Dermis blood vessel endothelial cell (primary cell): ENCODE measurements at regions not wholly inside any gene's neighbourhood (a gene's known extent, or its start where the extent isn't known, plus 50 kb on each side); places are given as distances from the start of the nearest gene placed in this dataset.

Experiments used
- DNase-seq: peaks from one replicate; pipeline ENCODE4 v3.0.0; 2010

DNA sequence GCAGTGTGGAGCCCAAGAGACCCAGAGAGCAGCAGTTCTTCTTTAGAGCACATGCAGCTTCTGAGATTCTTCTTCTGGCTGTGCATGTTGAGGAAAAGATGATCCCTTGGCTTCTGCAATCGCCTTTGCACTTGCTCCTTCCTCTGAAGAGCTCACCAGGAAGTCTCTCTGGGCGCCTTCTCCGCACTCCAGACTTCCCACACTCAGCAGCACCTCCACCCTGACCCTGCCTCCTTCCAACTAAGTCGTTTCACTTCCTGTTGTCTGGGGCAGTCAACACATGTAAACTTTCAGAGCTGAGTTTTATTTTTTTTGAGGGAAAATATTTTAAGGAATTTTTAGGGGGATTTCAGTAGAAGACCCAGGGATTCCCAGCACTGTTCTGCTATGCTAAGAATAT is 73.4 kb upstream of the F3 start:
- DNase-seq = no peak

DNA sequence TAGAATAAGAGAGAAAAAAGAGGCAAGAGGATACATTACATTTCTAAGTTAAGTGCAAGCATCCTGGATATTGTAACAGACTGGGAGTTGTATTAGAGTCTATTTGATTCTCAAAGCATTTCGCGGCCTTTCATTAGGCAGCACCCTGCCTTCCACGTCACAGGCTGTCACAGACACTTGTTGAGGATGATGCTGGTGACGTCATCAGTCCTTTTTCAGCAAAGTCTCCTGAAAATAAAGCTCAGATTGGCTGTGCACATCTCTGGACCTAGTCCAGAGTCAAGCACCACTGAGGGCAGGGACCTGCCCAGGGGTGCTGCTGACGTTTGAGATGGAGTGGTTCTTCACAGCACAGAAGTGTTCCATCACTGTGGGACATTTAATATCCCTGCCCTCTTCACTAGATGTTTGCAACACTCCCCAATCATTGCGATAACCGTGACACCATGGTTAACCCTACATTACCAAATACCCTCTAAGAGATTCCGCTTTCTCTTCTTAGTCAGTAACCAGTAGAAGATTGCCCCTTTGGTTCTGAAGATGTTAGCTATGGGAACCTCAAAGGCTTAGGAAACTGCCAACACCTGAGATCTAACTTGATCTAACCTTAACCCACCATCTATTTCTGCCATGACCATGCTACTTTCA is 72.7 kb upstream of the F3 start:
- DNase-seq = no peak

DNA sequence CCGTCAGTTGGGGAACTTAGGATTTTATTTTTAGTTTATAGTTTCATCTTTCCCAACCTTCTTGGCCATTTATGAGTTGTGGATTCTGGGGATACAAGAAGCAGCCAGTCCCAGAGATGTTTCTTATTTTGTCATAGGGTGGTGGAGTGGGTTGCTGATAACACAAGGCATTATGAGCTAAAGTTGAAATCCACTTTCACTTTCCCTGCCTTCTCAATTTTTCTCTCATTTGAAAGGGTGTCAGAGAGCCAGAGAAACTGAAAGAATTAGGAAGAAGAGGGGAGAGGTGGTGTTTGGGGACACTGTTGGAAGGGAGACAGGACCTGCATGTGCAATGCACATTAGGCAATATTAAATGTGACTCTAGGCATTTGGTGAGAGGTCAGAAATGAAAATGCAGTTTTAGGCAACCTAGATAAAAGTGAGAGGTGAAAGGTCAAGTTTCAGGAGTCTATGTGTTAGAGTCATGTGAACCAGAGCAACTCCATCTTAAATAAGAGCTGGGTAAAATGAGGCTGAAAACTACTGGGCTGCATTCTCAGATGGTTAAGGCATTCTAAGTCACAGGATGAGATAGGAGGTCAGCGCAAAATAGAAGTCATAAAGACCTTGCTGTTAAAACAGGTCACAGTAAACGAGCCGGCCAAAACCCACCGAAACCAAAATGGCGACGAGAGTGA is 71.1 kb upstream of the F3 start:
- no peak for DNase-seq

DNA sequence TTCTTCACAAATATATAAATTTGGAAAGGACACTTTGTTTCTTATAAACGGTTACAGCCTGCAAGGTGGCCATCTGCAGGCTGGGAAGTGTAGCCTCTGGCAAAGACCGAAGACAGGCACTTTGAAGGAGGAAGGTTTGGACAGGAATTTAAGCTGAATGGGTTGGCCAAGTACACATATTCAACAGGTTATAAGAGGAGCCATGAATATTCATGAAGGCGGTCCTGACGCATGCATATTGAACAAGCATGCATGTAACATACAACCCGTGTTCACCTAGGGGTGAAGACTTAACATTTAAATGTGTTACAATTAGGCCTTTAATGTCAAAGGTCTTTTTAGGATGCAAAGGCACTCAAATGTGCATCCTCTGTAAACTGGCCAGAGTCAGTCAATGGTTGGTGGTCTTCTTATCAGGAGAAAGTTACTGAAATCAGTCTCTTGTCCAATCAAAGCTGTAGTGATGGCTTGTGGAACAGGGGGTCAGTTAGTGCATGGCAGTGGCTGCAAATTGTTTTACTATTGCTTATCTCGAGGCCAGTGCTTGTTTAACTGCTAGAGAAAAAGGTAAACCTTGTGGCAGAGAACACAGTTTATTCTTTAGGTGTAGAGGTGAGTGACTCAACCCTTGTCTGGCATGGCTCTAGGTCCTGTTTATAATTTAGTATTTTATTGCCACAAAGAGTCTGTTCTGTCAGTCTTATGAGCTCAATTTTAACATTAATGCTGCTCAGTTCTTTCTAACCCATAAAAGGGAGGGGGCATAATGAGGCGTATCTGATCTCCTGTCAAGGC is 70.3 kb upstream of the F3 start:
- DNase-seq = no peak

DNA sequence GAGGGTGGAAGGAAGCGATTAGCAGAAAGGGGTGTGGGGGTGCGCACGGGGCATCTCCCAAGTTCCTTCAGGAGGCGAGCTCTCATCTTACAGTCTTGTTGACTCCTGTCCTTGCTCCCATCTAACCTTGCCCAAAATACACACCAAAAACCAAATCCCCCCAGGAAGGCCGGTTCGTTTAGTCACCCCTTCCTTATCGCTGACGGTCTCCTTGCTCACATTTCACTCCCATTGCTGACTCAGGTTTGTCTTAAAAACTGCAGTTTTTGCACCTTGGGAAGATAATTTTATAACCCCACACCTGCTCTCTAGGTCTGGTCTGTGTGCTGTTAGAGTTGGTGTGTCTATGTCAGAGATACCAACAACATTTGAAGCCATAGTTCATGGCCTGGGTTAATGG is 68.1 kb upstream of the F3 start:
- DNase-seq = no peak

DNA sequence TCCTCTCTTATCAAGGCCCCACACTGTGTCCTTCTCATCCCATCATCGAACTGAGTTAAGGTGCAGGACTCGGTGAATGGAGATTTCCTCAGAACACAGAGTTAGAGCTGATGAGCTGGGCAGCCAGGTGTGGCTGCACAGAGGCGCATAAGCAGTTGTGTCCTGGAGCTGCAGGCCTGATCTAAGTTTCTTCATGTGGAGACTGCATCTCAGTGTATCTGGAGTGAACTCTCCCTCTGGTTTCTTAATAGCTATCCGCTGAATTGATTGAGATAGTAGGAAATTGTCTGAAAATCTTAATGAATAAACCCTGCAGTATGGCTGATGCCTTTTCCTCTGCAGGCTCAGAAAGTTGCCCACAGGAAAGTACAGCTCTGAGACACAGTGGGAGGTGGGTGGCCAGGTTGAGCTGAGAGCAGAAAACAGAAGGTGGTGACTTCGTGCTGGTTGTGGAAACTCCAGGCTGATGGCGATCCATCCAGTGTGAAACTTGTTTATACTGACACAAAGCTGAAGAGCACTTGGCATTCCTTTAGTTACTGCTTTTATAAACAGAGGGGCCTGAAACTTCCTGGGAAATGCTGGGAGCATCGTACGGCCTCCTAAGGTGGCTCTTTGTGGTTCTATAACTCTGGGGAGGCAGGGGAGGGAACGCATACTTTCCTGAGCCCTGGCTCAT is 67.4 kb upstream of the F3 start:
- no peak for DNase-seq

DNA sequence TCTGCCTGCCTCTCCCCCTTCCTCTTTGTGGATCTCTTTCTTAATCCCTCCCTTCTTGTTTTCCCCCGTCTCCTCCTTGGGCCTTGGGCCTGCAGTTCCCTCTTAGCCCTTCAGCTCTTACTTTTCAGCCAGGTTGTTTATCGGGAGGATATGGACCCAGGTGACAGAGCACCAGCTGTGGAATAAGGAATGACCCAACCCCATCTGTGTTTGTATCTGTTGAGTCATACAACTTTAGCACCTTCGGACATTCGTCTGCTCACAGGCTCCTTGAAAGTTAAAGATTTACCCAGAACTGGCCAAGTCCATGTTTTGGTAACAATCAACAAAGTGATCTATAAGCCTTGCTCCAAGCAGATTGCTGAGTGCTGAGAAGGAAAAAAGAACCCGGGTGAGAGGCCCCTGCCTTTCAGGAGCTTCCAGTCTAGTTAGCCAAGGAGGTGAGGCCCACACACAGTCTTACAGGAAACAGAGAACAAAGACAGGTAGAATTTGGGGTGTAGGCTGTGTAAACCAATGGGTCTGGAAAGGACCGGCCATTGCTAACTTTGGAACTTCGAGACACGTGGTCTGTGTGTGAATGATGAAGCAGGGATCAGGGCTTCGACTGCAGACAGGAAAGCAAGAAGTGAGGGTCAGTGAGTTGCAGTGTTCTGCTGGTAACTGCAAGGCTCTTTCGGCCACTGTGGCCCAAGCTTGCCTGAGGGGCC is 66.7 kb upstream of the F3 start:
- no peak for DNase-seq

DNA sequence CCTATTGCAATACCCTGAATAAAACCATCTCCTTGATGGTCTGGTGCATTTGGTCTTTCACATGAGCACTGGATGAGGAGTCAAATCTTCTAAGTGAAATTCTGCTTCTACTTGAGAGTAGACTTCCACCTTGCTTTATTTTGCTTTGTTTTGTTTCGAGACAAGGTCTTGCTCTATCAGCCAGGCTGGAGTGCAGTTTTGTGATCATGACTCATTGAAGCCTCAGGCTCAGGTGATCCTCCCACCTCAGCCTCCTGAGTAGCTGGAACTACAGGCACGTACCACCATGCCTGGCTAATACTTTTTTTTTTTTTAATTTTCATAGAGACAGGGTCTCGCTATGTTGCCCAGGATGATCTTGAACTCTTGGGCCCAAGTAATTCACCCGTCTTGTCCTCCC is 65.8 kb upstream of the F3 start:
- DNase-seq = no peak

DNA sequence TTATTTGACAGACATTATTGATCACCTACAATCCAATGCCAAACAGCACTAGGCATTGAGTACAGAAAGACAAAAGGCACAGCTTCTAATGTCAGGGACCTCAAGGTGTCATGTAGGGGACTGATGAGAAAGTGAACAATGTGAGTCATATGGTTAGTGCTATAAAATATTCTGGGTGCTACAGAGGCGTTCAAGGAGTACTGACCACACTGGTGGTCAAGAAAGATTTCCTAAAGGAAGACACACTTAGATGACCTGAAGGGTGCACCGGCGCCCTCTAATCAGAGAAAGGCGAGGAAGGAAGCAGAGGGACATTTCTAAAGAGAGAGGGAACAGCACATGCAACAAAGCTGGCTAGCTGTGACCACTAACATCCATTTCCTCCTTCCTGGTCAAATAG is 64.9 kb upstream of the F3 start:
- no peak for DNase-seq

DNA sequence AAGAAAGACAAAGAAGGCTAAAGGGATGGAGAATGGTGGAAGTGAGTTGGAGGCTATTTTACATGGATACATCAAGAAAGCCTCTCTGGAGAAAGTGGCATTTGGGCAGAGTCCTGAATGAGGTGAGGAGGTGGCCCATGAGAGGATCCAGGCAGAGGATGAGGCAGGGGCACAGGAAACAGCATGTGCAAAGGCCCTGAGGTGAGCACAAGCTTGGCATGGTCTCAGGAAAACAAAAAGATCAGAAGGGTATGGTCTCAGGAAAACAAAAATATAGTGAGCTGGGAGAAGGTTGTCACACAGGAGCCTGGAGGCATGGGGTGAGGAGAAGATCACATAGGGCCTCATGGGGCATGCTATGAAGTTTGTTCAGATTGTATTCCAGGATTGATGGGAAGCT is 62.1 kb upstream of the F3 start:
- no peak for DNase-seq

DNA sequence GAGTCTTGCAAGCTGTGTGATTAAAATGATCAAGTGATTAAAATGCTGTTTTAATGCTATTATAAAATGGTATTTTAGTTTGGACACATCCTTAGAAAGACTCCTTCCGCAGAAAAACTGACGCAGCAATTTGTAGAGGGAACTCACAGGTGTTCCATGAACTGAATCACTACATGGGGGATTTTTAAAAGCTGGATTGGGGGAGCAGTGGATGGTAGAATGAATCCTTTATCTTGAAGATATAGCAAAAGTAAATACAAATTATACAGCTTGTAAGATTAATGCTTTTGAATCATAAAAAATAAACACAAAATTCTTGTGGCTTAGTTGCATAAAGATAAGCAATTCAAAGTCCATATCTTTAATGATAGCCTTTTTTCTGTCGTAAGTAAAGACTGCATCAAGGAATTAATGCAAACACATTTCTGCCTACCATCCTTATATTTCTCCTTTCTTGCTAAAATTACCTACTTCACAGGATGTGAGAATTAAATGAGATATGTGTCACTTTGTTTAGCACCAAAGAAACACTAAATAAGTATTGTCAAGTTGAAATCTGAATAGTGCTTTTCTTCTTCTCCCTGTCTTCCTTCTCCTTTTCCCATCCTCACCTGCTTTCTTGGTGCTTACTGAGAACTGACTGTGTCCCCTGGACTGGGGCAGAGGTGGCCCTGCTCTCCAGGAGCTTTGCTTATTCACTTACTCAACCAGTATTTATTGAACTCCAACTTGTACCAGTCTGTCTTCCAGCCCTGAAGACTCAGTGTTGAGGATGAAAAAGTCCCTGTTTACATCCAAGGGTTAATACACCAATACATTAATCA is 61.5 kb upstream of the F3 start:
- DNase-seq = no peak

DNA sequence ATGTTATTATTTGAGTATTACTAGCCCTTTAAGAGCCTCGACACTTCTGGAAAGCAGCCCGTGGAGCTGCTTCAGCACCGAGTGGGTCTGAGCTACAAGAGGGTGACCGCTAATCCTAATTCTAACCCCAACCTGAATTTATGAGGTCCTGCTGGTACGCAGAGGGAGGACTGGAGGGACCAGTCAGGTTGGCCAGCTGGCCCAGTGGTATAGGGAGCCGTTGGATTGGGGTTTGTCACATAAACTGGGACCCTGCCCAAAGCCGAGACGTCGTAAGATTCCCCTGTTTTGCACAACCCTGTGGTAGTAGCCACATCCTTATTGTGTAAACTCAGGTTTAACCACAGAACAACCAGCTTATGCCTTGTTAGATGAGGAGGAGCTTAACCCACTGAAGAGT is 60.8 kb upstream of the F3 start:
- no peak for DNase-seq

DNA sequence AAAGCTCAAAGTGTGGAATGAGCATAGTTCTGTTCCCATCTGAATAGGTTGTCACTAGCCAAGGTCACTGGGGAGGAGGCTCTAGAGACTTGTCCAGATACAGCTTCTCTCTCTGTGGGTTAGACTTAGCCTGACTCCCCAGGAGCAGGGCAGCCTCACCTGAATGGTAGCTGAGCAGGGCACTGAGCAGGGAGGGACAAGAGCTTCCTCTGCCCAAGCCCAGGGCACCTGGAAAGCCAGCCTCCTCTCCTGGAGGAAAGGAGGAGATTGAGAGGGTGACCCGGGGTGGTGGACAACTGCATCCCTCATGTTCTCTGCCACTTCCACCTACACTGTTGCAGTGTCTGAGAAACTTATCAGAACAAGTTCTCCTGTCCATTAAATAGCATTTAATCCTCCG is 59.0 kb upstream of the F3 start:
- DNase-seq = no peak

DNA sequence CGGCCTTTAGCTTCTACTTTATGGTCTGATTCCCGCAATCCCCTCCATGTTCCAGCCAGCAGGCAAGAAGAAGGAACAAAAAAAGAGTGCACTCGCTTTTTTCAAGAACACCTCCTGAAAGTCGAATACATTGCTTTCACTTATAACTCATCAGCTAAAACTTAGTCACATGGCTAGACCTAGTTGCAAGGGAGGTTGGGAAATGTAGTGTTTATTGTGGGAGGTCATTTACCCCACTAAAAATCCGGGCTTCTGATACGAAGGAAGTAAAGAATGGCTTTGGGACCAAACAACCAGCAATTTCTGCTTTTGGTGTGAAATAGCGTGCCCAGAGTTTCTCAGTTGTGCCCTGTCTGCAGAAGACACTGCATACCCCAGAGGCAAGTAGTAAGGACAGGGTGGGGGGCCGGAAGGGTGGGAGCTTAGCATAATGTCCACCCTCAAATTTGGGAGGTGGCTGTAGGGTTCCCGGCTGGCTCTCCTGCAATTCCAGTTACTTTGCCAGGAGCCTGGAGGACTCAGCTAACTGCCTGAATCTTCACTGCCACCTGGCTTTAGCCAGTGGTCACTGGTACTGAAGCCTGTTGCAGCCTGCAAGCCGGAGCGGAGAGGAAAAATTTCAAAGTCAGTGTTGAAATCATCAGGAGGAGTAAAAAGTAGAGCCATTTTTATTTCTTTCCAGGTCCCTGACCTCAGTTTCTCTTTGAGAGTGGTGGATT is 57.7 kb upstream of the F3 start:
- DNase-seq = no peak

DNA sequence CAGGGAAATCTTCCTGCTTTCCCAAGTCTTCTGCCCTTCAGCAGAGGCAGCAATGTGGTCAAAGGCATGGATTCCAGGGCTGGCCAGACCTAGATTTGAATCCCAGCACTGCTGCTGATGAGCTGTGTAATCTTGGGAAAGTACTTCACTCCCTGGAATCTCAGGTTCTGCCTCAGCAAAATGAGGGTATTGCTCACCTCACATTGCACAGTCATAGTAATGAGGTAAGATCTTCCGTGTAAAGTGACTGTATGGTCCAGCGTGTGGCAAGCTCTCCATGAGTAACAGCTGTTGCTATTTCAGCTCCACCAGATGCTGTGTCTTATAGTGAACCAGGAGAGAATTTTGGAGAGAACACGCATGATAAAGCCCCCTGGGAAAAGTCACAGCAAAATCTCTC is 56.1 kb upstream of the F3 start:
- no peak for DNase-seq

DNA sequence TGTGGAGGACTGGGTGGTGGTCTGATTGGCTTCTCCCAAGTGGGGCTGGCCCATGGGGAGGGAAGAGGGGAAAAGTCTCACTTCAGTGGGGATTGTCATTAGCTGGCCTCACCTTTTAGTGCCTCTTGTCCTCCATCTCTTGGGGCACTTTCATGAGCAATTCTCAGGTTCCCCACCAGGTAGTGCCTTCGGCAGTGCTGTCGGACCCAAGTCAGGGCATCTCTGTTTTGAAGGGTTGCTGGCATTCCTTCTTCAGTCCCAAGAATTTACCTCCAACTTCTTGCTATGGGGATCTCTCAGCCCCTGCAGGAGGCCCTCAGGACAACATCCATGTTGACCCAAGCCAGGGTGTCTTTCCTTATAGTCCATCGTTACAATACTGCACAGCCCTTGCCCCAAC is 54.7 kb upstream of the F3 start:
- no peak for DNase-seq

DNA sequence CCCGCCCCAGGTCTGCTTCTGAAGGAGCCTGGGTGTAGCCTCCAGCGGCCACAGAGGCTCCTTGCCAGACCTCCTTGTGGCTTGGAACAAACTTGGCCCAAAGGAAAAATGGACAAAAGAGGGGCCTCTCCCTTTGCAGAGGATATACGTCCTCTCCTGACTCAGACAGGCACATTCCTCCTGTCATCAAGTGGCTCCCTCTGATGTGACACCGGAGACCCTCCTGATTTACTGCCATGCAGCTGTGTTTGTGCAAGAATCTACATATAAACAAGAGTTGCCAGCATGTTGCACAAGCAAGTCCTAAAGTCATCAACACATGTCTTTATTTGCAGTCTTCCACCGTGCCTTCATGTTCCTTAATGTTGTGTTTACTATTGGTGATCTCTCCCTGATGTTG is 54.1 kb upstream of the F3 start:
- DNase-seq = no peak

DNA sequence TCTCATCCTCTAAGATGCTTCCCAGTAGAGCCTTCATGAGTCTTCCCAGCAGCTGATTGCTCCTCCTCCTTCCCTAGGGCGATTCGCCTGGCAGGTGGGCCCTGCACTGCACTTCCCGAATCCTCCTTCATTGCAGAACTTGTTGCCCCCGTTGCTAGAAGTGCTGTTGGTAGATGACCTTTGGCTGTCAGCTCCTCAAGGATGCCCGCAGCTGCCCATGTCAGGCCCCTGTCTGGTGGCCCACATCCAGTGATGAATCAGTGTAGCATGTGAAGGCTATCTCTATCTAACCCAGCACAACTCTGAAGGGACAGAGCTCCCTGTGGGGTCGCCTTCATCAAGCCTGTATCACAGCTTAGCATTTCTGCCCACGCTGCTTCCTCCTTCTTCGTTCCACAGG is 52.1 kb upstream of the F3 start:
- DNase-seq = no peak

DNA sequence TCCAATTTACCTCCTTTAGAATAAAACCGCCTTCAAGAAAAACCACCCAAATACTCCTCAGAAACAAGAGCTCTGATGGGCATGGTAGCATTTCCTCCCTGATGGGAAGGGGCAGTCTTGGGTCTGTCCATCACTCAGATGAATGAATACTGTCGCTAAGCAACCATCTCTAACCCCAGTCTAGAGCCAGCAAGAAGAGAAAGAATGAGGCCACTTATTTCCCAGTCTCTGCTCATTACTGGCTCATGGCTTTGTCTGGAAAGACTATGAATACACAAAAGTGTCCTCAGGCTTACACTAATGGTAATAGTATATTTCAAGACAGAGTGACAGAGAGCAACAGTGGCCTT is 51.0 kb upstream of the F3 start:
- no peak for DNase-seq

DNA sequence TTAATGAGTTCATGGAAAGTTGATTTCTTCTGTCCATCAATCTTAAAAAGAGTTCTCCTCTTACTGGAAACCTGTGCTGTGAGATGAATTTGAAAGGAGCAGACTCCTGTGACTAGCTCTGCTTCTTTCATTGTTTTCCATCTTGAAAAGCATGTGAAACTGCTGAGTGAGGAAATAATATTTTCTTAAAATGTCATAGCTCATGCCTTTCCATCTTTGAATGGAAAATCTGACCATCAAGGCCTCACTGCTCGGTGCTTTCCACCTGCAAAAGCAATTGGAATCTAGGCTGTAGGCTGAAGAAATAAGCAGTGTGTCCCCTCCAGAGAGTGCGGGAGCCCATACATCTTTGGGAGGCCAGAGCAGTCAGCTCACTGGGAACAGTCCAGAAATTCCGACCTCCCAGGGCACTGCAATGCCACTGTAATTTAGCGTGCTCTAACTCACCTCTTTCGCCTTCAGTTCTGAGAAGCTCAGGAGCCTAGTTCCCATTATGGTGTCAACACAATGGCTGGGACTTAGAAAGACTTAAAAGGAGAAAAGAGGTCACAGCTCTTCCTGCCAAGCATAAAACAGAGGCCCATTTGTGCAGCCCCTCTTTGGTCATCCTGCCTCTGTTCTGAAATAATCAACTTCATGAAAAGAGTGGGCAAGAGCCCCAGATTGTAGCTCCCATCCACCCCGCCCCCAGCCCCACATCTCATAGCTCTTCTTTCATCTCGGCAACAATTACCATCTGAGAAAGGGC is 50.4 kb upstream of the F3 start:
- DNase-seq = no peak
